ENCODE measurements at regions not wholly inside any gene's neighbourhood (a gene's known extent, or its start where the extent isn't known, plus 50 kb on each side); places are given as distances from the start of the nearest gene placed in this dataset.

GRCh38 chr1:103854279-103854678 lies 104.6 kb downstream of the AMY1C start:
- intact Hi-C loops (cut with DNase I): no loop called here
- no peak for DNase-seq

DNA sequence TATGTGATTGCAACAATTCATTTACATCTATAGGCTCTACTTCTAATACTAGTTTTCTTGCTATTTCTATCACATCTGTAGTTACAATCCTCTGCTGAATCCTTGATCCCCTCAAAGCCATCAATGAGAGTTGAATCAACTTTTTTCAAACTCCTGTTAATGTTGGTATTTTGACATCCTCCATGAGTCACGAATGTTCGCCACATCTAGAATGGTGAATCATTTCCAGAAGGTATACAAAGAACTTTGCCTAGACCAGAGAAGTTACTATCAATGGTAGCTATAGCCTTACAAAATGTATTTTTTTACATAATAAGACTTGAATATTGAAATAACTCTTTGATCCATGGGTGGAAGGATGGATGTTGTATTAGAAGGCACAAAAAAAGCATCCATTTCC lies 110.0 kb downstream of the AMY1C start:
- intact Hi-C loops (cut with DNase I): no loop called here
- DNase-seq: no peak

GRCh38 chr1:103898576-103899345 lies 149.1 kb downstream of the AMY1C start:
- DNase-seq: no peak
- intact Hi-C loops (cut with DNase I): no loop called here

- intact Hi-C loops (cut with DNase I): no loop called here
- DNase-seq: no peak
Measured at GRCh38 chr1:103900005-103900404, 150.3 kb downstream of the AMY1C start.

GRCh38 chr1:103901072-103901471 lies 151.4 kb downstream of the AMY1C start:
- intact Hi-C loops (cut with DNase I): no loop called here
- DNase-seq: no peak

GRCh38 chr1:103905363-103905762 lies 155.7 kb downstream of the AMY1C start:
- DNase-seq: no peak
- intact Hi-C loops (cut with DNase I): no loop called here

DNA sequence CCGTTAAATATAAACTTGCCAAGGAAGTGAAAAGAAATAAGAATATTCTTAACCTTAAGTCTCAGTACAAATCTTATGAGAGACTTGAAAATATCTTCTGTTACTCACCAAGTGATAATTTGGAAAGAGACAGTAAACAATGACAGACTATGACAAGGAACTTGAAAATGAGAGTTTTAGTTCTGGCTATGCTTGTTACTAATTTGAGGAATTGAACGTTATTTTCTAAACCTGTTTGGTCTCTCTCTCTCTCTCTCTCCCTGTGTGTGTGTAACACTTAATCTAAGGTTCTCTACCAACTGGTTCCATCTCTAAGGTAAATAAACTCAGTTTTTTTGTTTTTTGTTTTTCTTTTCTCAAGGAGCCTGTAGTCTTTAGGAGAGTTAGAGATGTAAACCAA lies 161.8 kb downstream of the AMY1C start:
- intact Hi-C loops (cut with DNase I): loop anchor here (2.0 kb wide), 1 partner anchor 71 kb away; no protein-coding TSS in a partner anchor
- no peak for DNase-seq

DNA sequence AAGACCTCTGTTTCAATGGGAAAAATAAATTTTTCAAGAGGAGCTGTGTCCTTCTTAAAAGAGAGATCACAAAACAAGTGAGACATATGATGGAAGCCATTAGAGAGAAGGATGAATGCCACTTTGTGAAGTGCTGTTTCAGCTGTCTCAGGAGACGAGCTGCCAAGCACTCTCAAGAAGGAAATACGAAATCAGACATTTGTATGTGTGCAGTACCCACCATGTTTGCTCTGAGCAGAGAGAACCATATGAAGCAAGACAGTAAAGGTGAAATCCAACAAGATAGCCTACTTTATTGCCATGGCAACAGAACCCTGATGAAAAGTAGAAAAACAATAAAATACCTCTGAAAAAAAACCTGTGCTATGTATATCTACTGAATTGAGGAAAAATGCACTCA lies 168.1 kb downstream of the AMY1C start:
- no peak for DNase-seq
- intact Hi-C loops (cut with DNase I): no loop called here

- no peak for DNase-seq
- intact Hi-C loops (cut with DNase I): no loop called here
Measured at GRCh38 chr1:103931891-103932290, 182.2 kb downstream of the AMY1C start.

GRCh38 chr1:103937763-103938357 lies 188.2 kb downstream of the AMY1C start:
- intact Hi-C loops (cut with DNase I): no loop called here
- DNase-seq: no peak

GRCh38 chr1:103941086-103941485 lies 191.4 kb downstream of the AMY1C start:
- no peak for DNase-seq
- intact Hi-C loops (cut with DNase I): no loop called here

DNA sequence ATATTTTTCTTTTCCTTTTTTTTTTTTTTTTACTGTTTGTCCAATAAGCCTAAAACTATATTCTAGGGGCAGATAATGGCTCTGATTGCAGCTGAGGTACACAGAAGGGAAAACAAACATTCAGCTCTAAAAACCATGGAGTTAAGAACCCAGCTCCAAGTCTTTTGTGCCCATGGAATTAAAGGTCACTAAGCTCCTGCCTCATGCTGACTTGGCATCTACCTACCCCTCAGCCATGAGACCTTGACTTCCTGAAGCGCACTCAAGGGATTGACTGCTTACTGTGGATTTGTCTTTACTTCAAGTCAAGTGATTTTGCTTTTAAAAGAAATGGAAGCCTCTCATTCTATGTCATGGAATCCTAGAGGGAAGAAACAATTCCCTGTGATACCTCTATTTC lies 192.3 kb downstream of the AMY1C start:
- DNase-seq: no peak
- intact Hi-C loops (cut with DNase I): no loop called here

DNA sequence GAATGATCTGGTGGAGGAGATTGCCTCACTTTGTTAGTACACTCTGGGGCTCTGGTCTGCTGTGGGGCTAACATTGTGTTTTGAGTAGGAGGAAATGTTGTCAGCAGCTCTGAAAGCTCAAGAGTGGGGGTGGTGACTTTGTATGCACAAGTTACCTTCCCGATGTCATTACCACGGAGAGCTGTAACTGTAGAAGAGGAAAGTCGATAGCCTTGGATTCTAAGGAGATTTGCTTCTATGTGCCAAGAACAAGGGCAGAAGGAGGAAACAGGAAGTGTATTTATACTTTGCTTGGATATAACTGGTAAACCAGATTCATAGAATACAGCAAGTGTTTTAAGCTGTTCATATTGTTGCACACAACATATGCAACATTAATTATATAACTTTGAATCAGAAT lies 196.1 kb downstream of the AMY1C start:
- intact Hi-C loops (cut with DNase I): no loop called here
- no peak for DNase-seq

DNA sequence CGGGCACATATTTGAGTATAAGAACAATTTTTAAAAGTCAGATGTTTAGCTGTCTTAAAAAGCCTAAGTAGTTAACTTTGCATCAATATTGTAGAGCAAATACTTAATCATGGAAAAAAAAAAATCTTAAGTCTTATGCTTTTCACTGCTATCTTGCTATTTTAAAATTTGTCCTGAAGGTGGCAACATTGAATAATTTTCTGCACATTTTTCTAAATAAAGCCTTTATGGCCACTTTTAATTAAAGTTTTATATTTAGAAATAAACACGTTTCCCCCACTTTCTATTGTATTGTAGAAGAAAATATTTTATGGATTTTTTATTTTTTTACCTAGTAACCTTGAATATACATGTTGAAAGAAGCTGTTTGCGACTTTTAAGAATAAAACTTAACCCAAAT lies 198.8 kb downstream of the AMY1C start:
- intact Hi-C loops (cut with DNase I): no loop called here
- DNase-seq: no peak

- intact Hi-C loops (cut with DNase I): no loop called here
- DNase-seq: no peak
Measured at GRCh38 chr1:103949779-103950178, 200.1 kb downstream of the AMY1C start.

DNA sequence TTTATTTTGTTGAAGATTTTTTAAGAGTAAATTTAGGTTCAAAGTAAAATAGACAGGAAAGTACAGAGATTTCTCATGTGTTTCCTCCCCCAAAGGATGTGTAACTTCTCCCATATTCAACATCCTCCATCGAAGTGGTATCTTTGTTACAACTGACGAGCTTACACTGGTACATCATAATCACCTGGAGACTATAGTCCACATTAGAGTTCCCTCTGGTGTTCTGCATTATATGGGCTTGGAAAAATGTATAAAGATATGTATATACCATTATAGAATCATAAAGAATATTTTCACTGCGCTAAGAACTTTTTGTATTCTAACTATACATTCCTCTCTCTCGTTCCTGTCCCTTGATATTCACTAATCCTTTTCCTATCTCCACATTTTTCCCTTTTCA lies 203.7 kb downstream of the AMY1C start:
- intact Hi-C loops (cut with DNase I): no loop called here

DNA sequence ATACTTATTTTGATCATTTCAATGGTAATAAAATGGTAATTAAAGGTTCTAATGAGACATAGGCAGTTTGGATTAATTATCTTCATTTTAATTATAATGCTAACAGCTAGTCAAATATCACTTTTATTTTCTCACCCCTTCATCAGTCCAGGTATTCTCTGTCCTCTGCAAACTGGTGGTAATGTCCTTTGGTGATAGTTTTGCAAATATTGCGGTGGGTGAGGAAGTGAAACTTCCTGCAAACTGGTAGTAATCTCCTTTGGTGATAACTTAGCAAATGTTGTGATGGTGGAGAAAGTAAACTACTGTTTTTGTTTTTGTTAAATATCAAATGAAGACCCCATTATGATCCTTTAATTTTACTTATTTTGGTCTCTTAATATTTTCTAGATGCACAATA lies 209.0 kb downstream of the AMY1C start:
- DNase-seq: no peak

More for the DNA sequence above, 203.7 kb downstream of the AMY1C start:
- no peak for DNase-seq

DNA sequence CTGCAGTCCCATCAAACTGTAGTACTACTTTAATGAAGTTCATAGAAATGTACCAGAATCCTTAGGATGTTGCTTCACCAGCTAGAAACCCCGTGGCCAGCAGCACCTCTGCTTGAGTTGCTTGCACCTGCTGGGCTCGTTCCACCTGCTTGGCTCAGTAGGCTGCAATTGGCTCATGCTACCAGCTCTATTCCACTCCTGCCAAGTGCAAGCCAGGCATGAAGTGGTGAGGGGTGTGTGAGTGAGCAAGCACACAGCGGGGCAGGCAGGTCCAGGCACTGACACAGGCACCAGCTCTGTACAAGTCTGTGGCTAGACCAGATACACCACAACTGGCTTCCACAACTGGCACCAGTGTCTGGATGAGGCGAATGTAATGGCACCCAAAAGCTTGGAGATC lies 209.9 kb downstream of the AMY1C start:
- DNase-seq: peak in 2 of 10 donors; percentile 51 to 67
- intact Hi-C loops (cut with DNase I): no loop called here

More for the DNA sequence above, 209.0 kb downstream of the AMY1C start:
- intact Hi-C loops (cut with DNase I): no loop called here

- intact Hi-C loops (cut with DNase I): no loop called here
- peak in 2 of 10 donors; percentile 25 to 59 for DNase-seq
Measured at GRCh38 chr1:103960045-103960444, 210.3 kb downstream of the AMY1C start.

DNA sequence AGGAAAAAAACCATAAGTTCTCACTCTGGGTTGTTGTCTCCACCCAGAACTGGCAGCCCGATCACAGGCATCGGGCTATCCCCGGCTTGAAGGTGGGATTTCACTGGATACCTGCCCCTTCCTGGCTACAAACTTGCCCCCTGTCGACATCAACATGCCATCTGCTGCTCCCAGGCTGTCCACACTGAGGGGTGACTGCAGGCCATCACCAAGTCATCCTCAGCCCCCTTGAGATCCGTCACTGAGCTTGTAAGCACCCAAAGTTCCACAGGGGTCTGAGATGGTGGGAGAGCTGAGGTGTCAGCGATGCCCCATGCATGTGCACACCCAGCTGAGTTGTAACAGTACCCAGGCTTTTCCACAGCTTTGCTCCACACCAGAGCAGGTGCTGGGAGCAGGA lies 211.0 kb downstream of the AMY1C start:
- intact Hi-C loops (cut with DNase I): no loop called here
- DNase-seq: peak in 1 of 10 donors; percentile 63

GRCh38 chr1:103986792-103987191 lies 237.1 kb downstream of the AMY1C start:
- intact Hi-C loops (cut with DNase I): no loop called here
- DNase-seq: no peak

DNA sequence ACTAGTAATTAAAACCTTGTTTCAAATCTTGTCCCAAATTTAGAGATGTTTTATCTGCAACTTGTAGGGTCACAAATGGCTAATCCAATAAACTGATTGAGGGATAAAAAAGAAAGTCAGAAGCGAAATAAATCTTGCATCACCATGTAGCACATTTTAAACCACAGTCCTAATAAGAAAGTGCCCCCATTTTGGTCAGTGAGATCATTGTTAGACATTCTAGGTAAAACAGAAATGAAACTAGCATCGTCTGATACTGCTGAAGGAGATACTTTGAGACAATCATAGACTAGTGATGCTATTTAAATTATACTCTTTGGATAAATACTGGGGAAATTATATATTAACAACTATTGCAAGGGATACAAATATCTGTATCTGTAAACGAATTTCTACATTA lies 247.9 kb downstream of the AMY1C start:
- no peak for DNase-seq
- intact Hi-C loops (cut with DNase I): no loop called here

All from posterior cingulate gyrus (tissue), 11 donors.